ENCODE measurements at regions not wholly inside any gene's neighbourhood (a gene's known extent, or its start where the extent isn't known, plus 50 kb on each side); places are given as distances from the start of the nearest gene placed in this dataset.

DNA sequence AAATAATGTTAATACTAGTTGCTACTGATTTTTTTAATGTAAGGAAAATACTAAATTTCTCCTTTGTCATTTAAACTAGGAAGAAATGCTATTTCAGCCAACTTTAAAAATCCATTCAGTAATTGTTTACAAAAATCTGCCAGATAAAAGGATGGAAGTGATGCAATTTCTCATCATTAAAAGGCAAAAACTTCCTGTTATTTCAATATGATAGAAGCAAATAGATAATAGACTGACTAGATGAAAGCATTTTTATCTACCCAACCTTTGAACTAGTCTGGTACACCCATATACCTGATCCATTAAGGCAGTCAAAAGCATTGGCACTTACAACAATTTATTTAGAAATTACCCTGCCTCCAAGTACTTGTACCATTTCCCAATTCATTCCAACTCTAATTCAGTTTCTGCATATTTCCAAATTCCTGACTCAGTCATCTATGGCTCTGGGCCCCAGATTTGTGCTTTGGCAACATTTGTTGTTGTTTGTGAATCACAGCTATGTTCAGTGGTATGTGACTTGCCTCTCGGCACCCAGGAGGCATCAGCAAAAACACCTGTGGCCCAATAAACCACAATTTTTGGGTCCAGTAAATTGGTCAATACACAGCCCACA, 482.6 kb upstream of the SEMA3A start (continued):
- TF ChIP-seq, protein P1, sequence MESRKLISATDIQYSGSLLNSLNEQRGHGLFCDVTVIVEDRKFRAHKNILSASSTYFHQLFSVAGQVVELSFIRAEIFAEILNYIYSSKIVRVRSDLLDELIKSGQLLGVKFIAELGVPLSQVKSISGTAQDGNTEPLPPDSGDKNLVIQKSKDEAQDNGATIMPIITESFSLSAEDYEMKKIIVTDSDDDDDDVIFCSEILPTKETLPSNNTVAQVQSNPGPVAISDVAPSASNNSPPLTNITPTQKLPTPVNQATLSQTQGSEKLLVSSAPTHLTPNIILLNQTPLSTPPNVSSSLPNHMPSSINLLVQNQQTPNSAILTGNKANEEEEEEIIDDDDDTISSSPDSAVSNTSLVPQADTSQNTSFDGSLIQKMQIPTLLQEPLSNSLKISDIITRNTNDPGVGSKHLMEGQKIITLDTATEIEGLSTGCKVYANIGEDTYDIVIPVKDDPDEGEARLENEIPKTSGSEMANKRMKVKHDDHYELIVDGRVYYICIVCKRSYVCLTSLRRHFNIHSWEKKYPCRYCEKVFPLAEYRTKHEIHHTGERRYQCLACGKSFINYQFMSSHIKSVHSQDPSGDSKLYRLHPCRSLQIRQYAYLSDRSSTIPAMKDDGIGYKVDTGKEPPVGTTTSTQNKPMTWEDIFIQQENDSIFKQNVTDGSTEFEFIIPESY (IDR thresholded peaks at IDR 0.05; ENCODE audit: extremely low read depth, insufficient replicate concordance, low read length) = no peak
- TF ChIP-seq EZH2 (IDR thresholded peaks at IDR 0.05) = no peak
- TF ChIP-seq ZFX (IDR thresholded peaks at IDR 0.05) = no peak
- no peak for TF ChIP-seq JUND (IDR thresholded peaks at IDR 0.05)
- no peak for TF ChIP-seq FOSL1 (IDR thresholded peaks at IDR 0.05; ENCODE audit: low read depth)

DNA sequence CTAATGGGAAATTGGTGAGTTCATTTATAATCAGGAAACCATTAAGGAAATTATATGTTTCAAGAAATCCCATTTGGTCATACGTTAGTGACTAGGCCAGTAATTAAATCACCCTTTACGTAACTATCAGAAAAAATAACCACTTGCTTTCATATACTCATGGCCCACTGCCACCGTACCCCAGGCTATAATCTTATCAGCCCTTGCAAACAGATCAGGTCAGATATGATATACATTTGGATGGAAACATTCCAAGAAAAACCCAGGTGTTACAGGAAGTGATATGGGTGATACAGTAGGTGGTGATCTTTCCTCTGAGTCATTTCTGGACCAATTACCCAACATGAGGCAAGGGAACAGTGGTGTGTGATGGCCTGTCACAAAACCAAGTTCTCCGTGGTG, 481.0 kb upstream of the SEMA3A start:
- Histone ChIP-seq H3K79me2 (ENCODE audit: insufficient read depth, low read length) (no peaks in the 10 kb centered on the region), H3K4me1 (ENCODE audit: control insufficient read depth in 1 of 2, insufficient read depth in 2 of 2, low read length in 2 of 2) (peaks cover 3% of the 10 kb centered on the region in 2 experiments; a peak in 1 of 4 replicates), H2AFZ (ENCODE audit: low read depth, low read length, poor library complexity, severe bottlenecking) (peak overlapping the region; percentile 34), H3K4me3 (replicated peaks in 1 of 2; ENCODE audit: low read depth in 1 of 2, low read length in 2 of 2) (no peak overlapping the region), H3K27ac (ENCODE audit: low read depth, low read length) (no peak overlapping the region), H3K9me2 (ENCODE audit: insufficient read depth) (no peaks in the 10 kb centered on the region), H3K36me3 (ENCODE audit: control insufficient read depth in 1 of 2, insufficient read depth in 2 of 2, low read length in 2 of 2) (no peaks in the 10 kb centered on the region), H3K4me2 (ENCODE audit: low read length) (no peak overlapping the region), H4K20me1 (ENCODE audit: insufficient read depth) (no peaks in the 10 kb centered on the region), H3K9ac (ENCODE audit: low read length) (no peak overlapping the region), H3K27me3 (ENCODE audit: insufficient read depth, low read length) (no peaks in the 10 kb centered on the region), H3K9me3 (ENCODE audit: control insufficient read depth in 1 of 2, insufficient read depth in 1 of 2, low read depth in 1 of 2, low read length in 2 of 2) (no peaks in the 10 kb centered on the region)
- ATAC-seq (no peak), DNase-seq (ENCODE audit: low read depth, low spot score) (no peak)
- intact Hi-C loops (cut with micrococcal nuclease) = no loop called here
- TF ChIP-seq ZNF274 (IDR thresholded peaks at IDR 0.05; ENCODE audit: low read depth, low read length) (no peak), JUND (IDR thresholded peaks at IDR 0.05) (no peak), EZH2 (IDR thresholded peaks at IDR 0.05) (no peak), EGR1 (IDR thresholded peaks at IDR 0.05; ENCODE audit: low read depth) (no peak), SIN3A (IDR thresholded peaks at IDR 0.05; ENCODE audit: low read depth) (no peak), SP1 (IDR thresholded peaks at IDR 0.05; ENCODE audit: low read depth) (no peak), EZH2phosphoT487 (IDR thresholded peaks at IDR 0.05; ENCODE audit: borderline replicate concordance) (no peak), CEBPB (IDR thresholded peaks at IDR 0.05; ENCODE audit: low read depth) (no peak), POLR2A (IDR thresholded peaks at IDR 0.05; ENCODE audit: borderline replicate concordance, extremely low read depth, insufficient read depth, insufficient read length) (no peak)
- TF ChIP-seq, protein P2, sequence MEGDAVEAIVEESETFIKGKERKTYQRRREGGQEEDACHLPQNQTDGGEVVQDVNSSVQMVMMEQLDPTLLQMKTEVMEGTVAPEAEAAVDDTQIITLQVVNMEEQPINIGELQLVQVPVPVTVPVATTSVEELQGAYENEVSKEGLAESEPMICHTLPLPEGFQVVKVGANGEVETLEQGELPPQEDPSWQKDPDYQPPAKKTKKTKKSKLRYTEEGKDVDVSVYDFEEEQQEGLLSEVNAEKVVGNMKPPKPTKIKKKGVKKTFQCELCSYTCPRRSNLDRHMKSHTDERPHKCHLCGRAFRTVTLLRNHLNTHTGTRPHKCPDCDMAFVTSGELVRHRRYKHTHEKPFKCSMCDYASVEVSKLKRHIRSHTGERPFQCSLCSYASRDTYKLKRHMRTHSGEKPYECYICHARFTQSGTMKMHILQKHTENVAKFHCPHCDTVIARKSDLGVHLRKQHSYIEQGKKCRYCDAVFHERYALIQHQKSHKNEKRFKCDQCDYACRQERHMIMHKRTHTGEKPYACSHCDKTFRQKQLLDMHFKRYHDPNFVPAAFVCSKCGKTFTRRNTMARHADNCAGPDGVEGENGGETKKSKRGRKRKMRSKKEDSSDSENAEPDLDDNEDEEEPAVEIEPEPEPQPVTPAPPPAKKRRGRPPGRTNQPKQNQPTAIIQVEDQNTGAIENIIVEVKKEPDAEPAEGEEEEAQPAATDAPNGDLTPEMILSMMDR (IDR thresholded peaks at IDR 0.05 in 2 of 3, conservative IDR thresholded peaks at IDR 0.05 in 1 of 3; ENCODE audit: borderline replicate concordance in 1 of 3, insufficient read depth in 1 of 3, low read depth in 2 of 3, low read length in 2 of 3) = no peak
- TF ChIP-seq, protein P3, sequence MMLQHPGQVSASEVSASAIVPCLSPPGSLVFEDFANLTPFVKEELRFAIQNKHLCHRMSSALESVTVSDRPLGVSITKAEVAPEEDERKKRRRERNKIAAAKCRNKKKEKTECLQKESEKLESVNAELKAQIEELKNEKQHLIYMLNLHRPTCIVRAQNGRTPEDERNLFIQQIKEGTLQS (IDR thresholded peaks at IDR 0.05) = no peak
- TF ChIP-seq, protein P1 (IDR thresholded peaks at IDR 0.05; ENCODE audit: extremely low read depth, insufficient replicate concordance, low read length) = no peak
- TF ChIP-seq, protein P4, sequence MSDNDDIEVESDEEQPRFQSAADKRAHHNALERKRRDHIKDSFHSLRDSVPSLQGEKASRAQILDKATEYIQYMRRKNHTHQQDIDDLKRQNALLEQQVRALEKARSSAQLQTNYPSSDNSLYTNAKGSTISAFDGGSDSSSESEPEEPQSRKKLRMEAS (IDR thresholded peaks at IDR 0.05) = no peak
- ChIA-PET CTCF (interaction anchor here (0.6 to 1.2 kb wide), 2 partner anchors 10 to 20 kb away, joined by 3 read pairs; no protein-coding TSS in a partner anchor), RAD21 (ENCODE audit: low non-redundant PET in 1 of 2, low total read pairs in 2 of 2, uncharacterized antibody in 2 of 2, unreplicated experiment in 2 of 2) (no interaction called here), POLR2A (no interaction called here)
- BruUV-seq (replicated peaks) = no TSS peak

All from HCT116 (cell line).